ENCODE measurements at regions not wholly inside any gene's neighbourhood (a gene's known extent, or its start where the extent isn't known, plus 50 kb on each side); places are given as distances from the start of the nearest gene placed in this dataset.

DNA sequence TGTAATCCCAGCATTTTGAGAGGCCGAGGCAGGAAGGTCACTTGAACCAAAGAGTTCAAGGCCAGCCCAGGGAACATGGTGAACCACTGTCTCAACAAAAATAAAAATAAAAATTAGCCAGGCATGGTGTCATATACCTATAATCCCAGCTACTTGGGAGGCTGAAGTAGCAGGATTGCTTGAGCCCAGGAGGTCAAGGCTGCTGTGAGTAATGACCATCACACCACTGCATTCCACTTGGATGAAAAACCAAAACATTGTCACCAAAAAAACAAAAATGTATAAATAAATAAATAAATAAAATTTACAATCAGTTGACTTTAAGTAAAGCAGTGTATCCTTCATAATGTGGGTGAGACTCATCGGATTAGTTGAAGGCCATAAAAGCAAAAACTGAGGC lies 541.4 kb downstream of the CSNK1G3 start:
- Histone ChIP-seq H3K27me3 (no peaks in the 10 kb centered on the region), H3K4me3 (no peak overlapping the region), H3K36me3 (no peaks in the 10 kb centered on the region), H3K9me3 (no peaks in the 10 kb centered on the region), H3K27ac (no peak overlapping the region), H3K4me1 (peaks cover 7 to 12% (median 9%) of the 10 kb centered on the region in 4 donors)
- ATAC-seq (ENCODE audit: low FRiP score in 2 of 2) (no peak), DNase-seq (no peak)
- WGBS, 2 donors: 96 to 99% methylated on average over 2 of the region's 2 CpGs
- TF ChIP-seq POLR2AphosphoS5 (IDR thresholded peaks at IDR 0.05): no peak
- TF ChIP-seq POLR2A (IDR thresholded peaks at IDR 0.05): no peak

DNA sequence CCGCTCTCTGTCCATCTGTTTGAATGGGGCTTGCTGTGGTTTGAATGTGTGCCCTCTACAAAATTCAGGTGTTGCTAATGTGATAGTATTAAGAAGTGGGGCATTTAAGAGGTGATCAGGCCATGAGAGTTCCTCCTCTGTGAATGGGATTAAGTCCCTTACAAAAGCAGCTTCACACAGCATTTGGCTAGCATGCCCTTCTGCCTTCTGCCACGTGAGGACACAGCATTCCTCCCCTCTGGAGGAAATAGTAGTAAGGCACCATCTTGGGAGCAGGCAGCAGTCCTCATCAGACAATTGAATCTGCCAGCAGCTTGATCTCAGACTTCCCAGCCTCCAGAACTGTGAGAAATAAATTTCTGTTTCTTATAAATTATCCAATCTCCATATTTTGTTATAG lies 540.2 kb downstream of the CSNK1G3 start:
- no peak for DNase-seq
- WGBS, 2 donors: 76 to 94% methylated on average over 2 of the region's 2 CpGs
- no peaks in the 10 kb centered on the region for H3K36me3 ChIP-seq
- peaks cover 0 to 5% (median 4%) of the 10 kb centered on the region in 4 donors for H3K4me1 ChIP-seq
- no peak for ATAC-seq (ENCODE audit: low FRiP score in 2 of 2)
- no peak for TF ChIP-seq POLR2AphosphoS5 (IDR thresholded peaks at IDR 0.05)
- no peak for TF ChIP-seq POLR2A (IDR thresholded peaks at IDR 0.05)
- TF ChIP-seq, protein P1, sequence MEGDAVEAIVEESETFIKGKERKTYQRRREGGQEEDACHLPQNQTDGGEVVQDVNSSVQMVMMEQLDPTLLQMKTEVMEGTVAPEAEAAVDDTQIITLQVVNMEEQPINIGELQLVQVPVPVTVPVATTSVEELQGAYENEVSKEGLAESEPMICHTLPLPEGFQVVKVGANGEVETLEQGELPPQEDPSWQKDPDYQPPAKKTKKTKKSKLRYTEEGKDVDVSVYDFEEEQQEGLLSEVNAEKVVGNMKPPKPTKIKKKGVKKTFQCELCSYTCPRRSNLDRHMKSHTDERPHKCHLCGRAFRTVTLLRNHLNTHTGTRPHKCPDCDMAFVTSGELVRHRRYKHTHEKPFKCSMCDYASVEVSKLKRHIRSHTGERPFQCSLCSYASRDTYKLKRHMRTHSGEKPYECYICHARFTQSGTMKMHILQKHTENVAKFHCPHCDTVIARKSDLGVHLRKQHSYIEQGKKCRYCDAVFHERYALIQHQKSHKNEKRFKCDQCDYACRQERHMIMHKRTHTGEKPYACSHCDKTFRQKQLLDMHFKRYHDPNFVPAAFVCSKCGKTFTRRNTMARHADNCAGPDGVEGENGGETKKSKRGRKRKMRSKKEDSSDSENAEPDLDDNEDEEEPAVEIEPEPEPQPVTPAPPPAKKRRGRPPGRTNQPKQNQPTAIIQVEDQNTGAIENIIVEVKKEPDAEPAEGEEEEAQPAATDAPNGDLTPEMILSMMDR (IDR thresholded peaks at IDR 0.05): no peak
- H3K4me3 ChIP-seq: no peak overlapping the region
- no peaks in the 10 kb centered on the region for H3K9me3 ChIP-seq
- no peaks in the 10 kb centered on the region for H3K27me3 ChIP-seq
- H3K27ac ChIP-seq: no peak overlapping the region

DNA sequence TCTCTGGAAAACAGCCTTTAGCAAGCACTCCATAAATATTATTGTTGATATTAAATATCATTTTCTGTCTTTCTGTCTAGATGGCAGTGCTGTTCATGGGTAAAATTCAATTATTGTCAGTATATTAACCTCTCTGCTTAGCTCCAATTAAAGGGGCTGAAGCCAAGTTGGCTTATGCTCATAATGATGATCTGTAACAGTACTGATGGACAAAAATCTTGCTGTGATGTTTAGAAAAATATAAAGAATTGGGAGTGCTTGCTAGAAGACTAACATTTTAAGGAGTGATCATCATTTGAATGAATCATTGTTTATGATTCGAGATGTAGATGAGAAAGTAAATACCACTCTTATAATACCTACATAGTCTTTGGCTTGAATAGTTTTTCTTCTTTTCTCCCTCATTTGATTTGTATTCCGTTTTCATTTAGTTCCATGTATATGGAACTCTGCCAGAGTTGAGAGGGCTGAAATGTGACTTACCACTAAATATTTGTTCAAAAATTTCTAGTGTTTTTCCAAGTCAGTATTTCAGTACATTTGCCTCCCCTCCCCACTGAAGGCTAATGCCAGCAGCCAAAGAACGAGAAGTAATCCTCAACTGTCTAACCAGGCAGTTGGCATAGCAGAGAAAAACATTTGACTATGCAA lies 538.3 kb downstream of the CSNK1G3 start:
- H3K9me3 ChIP-seq: no peaks in the 10 kb centered on the region
- TF ChIP-seq POLR2AphosphoS5 (IDR thresholded peaks at IDR 0.05): no peak
- TF ChIP-seq EP300 (IDR thresholded peaks at IDR 0.05): no peak
- H3K4me1 ChIP-seq: no peaks in the 10 kb centered on the region
- H3K27ac ChIP-seq: no peak overlapping the region
- no peaks in the 10 kb centered on the region for H3K36me3 ChIP-seq
- no peak overlapping the region for H3K4me3 ChIP-seq
- no peaks in the 10 kb centered on the region for H3K27me3 ChIP-seq
- DNase-seq (no peak), ATAC-seq (ENCODE audit: low FRiP score in 2 of 2) (no peak)
- WGBS, 2 donors: 47 to 57% methylated on average over 3 of the region's 3 CpGs

DNA sequence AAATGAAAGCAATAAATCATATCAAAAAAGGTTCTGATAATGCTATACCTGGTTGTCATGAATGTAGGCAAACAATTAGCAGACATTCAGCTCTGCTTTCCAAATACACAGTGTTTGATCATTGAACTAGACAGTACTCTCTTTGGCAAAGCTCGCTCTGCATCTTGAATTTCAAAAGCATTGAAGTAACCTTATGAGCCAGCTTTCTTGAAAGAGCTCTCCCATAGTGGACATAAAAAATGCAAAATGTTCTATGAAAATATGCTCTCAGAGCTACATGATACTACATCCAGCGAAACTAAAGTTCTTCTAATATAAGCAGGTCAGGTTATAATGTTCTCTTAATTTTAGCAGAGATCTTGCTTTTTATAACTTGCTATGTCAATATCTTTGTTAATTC lies 533.4 kb downstream of the CSNK1G3 start:
- no peaks in the 10 kb centered on the region for H3K36me3 ChIP-seq
- 85 to 89% methylated on average over 2 of the region's 2 CpGs for WGBS, 2 donors
- ATAC-seq (ENCODE audit: low FRiP score in 2 of 2): no peak

DNA sequence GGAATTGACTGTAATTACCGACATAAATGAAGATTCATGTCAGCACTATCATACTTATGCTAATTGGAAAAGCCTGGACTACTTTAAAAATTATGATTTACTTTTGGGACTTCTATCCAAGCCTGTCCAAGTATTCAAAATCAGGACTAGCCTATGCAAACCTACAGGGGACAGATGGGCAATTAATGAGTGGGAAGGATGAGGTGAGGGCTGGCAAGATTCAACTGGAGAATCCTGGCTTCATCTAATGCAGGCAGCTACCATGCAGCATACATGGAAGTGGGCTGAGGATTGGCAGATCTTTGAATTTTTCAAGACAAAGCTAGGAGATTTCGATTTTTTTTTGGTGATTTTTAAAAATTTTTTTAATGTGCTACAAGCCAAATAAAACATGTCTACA lies 532.6 kb downstream of the CSNK1G3 start:
- TF ChIP-seq, protein P1 (IDR thresholded peaks at IDR 0.05): no peak
- no peak for TF ChIP-seq POLR2A (IDR thresholded peaks at IDR 0.05)
- no peak for TF ChIP-seq EP300 (IDR thresholded peaks at IDR 0.05)
- TF ChIP-seq POLR2AphosphoS5 (IDR thresholded peaks at IDR 0.05): no peak
- WGBS, 2 donors: 85 to 90% methylated on average over 2 of the region's 2 CpGs
- no peaks in the 10 kb centered on the region for H3K9me3 ChIP-seq
- H3K4me1 ChIP-seq: no peaks in the 10 kb centered on the region
- H3K27me3 ChIP-seq: no peaks in the 10 kb centered on the region
- no peaks in the 10 kb centered on the region for H3K36me3 ChIP-seq
- no peak overlapping the region for H3K27ac ChIP-seq
- DNase-seq (no peak), ATAC-seq (ENCODE audit: low FRiP score in 2 of 2) (no peak)
- no peak overlapping the region for H3K4me3 ChIP-seq

More for the DNA sequence above, 533.4 kb downstream of the CSNK1G3 start:
- Histone ChIP-seq H3K4me3 (no peak overlapping the region), H3K27me3 (no peaks in the 10 kb centered on the region), H3K27ac (no peak overlapping the region), H3K4me1 (no peaks in the 10 kb centered on the region), H3K9me3 (no peaks in the 10 kb centered on the region)
- TF ChIP-seq POLR2AphosphoS5 (IDR thresholded peaks at IDR 0.05) (no peak), POLR2A (IDR thresholded peaks at IDR 0.05) (no peak)
- TF ChIP-seq, protein P1 (IDR thresholded peaks at IDR 0.05): no peak
- no peak for DNase-seq

DNA sequence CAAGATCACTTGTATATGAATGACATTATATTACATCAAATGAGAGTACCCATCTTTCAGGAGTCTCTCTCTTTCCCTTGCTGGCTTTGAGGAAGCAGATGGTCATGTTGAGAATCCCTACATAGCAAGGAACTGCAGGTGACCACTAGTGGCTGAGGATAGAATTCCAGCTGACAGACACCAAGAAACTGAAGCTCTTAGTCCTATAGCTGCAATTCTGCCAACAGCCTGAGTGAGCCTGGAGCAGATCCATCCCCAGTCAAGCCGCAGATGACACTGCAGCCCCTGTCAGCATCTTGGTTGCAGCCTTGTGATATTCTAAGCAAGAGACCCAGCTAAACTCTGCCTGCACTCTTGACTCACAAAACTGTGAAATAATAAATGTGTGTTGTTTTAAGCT lies 531.5 kb downstream of the CSNK1G3 start:
- H3K27me3 ChIP-seq: no peaks in the 10 kb centered on the region
- H3K36me3 ChIP-seq: no peaks in the 10 kb centered on the region
- DNase-seq: no peak
- no peak overlapping the region for H3K27ac ChIP-seq
- ATAC-seq (ENCODE audit: low FRiP score in 2 of 2): no peak
- 83 to 100% methylated on average over 1 of the region's 1 CpG for WGBS, 2 donors
- no peak overlapping the region for H3K4me3 ChIP-seq
- H3K9me3 ChIP-seq: no peaks in the 10 kb centered on the region
- H3K4me1 ChIP-seq: no peaks in the 10 kb centered on the region
- TF ChIP-seq EP300 (IDR thresholded peaks at IDR 0.05): no peak
